IMR-90 (cell line): ENCODE measurements at regions not wholly inside any gene's neighbourhood (a gene's known extent, or its start where the extent isn't known, plus 50 kb on each side); places are given as distances from the start of the nearest gene placed in this dataset.

Experiments
- ATAC-seq: fragments of 200-7000 bp; cut with Tn5 transposase; 2 replicates; pipeline ENCODE4 v1.9.1; 2020; ENCODE audit warnings: low read depth, mild to moderate bottlenecking, moderate library complexity
- BruUV-seq: library from RNA; stranded (reverse); fragments of 400-500 nt; replicated peaks from 2 replicates; lab custom pipeline; 2021; lab: Mats Ljungman, UMichigan
- CTCF ChIA-PET: fragments of 300-600 bp; formaldehyde crosslinking; extraction: SDS; loops from one replicate; lab custom pipeline; 2021; ENCODE audit warnings: antibody characterized with exemption; lab: Yijun Ruan, JAX
- POLR2A ChIA-PET: fragments of 300-600 bp; sonication (Branson Sonifier 250); formaldehyde crosslinking; loops from one replicate; lab custom pipeline; 2022; ENCODE audit warnings: antibody characterized with exemption; ENCODE audit not compliant: unreplicated experiment; lab: Charles Lee
- DNase-seq: peaks from one replicate; pipeline ENCODE4 v3.0.0; 2013
- H2AFZ ChIP-seq: replicated peaks from 2 replicates; pipeline ENCODE3; 2013; ENCODE audit warnings: low read length, mild to moderate bottlenecking; ENCODE audit not compliant: poor library complexity
- H2AK5ac ChIP-seq: 2 replicates; pipeline ENCODE4 v1.6.1; 2013; ENCODE audit warnings: low read depth, low read length, inconsistent platforms
- H2AK9ac ChIP-seq: replicated peaks from 2 replicates; pipeline ENCODE3; 2013; ENCODE audit warnings: mild to moderate bottlenecking, low read depth, low read length, moderate library complexity; ENCODE audit not compliant: poor library complexity
- H2BK120ac ChIP-seq: 2 replicates; pipeline ENCODE4 v1.6.1; 2013; ENCODE audit warnings: low read depth, low read length, inconsistent platforms
- H2BK15ac ChIP-seq: 3 replicates; pipeline ENCODE4 v1.6.1; 2013; ENCODE audit warnings: low read depth, low read length, inconsistent platforms
- H2BK20ac ChIP-seq: 2 replicates; pipeline ENCODE4 v1.6.1; 2013; ENCODE audit warnings: low read depth, mild to moderate bottlenecking, inconsistent platforms, low read length, moderate library complexity
- H2BK5ac ChIP-seq: 2 replicates; pipeline ENCODE4 v1.6.1; 2013; ENCODE audit warnings: mild to moderate bottlenecking, low read depth, low read length, inconsistent platforms; ENCODE audit not compliant: poor library complexity, severe bottlenecking
- H3K14ac ChIP-seq: replicated peaks from 2 replicates; pipeline ENCODE4 v1.6.1; 2013; ENCODE audit warnings: low read depth, low read length, inconsistent platforms
- H3K18ac ChIP-seq: 2 replicates; pipeline ENCODE4 v1.6.1; 2013; ENCODE audit warnings: low read depth, low read length, control low read depth
- H3K23ac ChIP-seq: 2 replicates; pipeline ENCODE4 v1.6.1; 2013; ENCODE audit warnings: low read depth, low read length, inconsistent platforms
- H3K27ac ChIP-seq: 2 replicates; pipeline ENCODE4 v1.5.1; 2013; ENCODE audit warnings: mild to moderate bottlenecking, control low read depth, low read length; ENCODE audit not compliant: insufficient read depth
- H3K27me3 ChIP-seq: 2 replicates; pipeline ENCODE4 v1.6.1; 2013; ENCODE audit warnings: low read length; ENCODE audit not compliant: control insufficient read depth, insufficient read depth
- H3K36me3 ChIP-seq: 2 replicates; pipeline ENCODE4 v1.6.1; 2013; ENCODE audit warnings: low read length, mixed read lengths; ENCODE audit not compliant: control insufficient read depth, insufficient read depth
- H3K4ac ChIP-seq: 2 replicates; pipeline ENCODE4 v1.6.1; 2013; ENCODE audit warnings: low read depth, low read length, inconsistent platforms
- H3K4me1 ChIP-seq: 2 replicates; pipeline ENCODE4 v1.6.1; 2013; ENCODE audit warnings: low read length, mixed read lengths; ENCODE audit not compliant: control insufficient read depth, insufficient read depth
- H3K4me2 ChIP-seq: 2 replicates; pipeline ENCODE4 v1.6.1; 2013; ENCODE audit warnings: low read depth, mild to moderate bottlenecking, control low read depth, low read length, moderate library complexity
- H3K4me3 ChIP-seq: 2 replicates; pipeline ENCODE4 v1.5.1; 2013; ENCODE audit warnings: low read depth, mild to moderate bottlenecking, control low read depth, low read length, moderate library complexity; ENCODE audit not compliant: insufficient read depth
- H3K56ac ChIP-seq: 2 replicates; pipeline ENCODE4 v1.6.1; 2013; ENCODE audit warnings: low read length, inconsistent platforms; ENCODE audit not compliant: insufficient read depth; ENCODE audit errors: extremely low read depth
- H3K79me1 ChIP-seq, 2 experiments: 2 replicates each; pipeline ENCODE4 v1.6.1; 2013; ENCODE audit warnings: low read length in 2 of 2, inconsistent platforms in 1 of 2, low read depth in 1 of 2
- H3K9ac ChIP-seq: 2 replicates; pipeline ENCODE4 v1.6.1; 2013; ENCODE audit warnings: low read depth, low read length, control low read depth
- H3K9me1 ChIP-seq: 2 replicates; pipeline ENCODE4 v1.6.1; 2013; ENCODE audit warnings: low read length, inconsistent platforms; ENCODE audit not compliant: insufficient read depth
- H3K9me3 ChIP-seq: 2 replicates; pipeline ENCODE4 v1.6.1; 2013; ENCODE audit warnings: low read length; ENCODE audit not compliant: control insufficient read depth, insufficient read depth
- H4K20me1 ChIP-seq: 2 replicates; pipeline ENCODE4 v1.6.1; 2013; ENCODE audit warnings: low read length, inconsistent platforms; ENCODE audit not compliant: insufficient read depth
- H4K5ac ChIP-seq: 2 replicates; pipeline ENCODE4 v1.6.1; 2013; ENCODE audit warnings: mild to moderate bottlenecking, low read depth, low read length, control low read depth
- H4K8ac ChIP-seq, 2 experiments: 2 replicates each; pipeline ENCODE4 v1.6.1; 2013; ENCODE audit warnings: low read depth in 2 of 2, low read length in 2 of 2, control low read depth in 1 of 2, inconsistent platforms in 1 of 2
- H4K91ac ChIP-seq: 2 replicates; pipeline ENCODE4 v1.6.1; 2013; ENCODE audit warnings: low read depth, low read length, inconsistent platforms; ENCODE audit not compliant: insufficient read depth
- BHLHE40 ChIP-seq: fragments of 150-350 bp; IDR thresholded peaks from 2 replicates; pipeline ENCODE4 v1.6.1; 2016; ENCODE audit warnings: mild to moderate bottlenecking, low read depth, low read length
- FOS ChIP-seq: fragments of 150-350 bp; IDR thresholded peaks from 2 replicates; pipeline ENCODE4 v1.6.1; 2016; ENCODE audit warnings: low read depth, low read length
- MAZ ChIP-seq: IDR thresholded peaks from 2 replicates; pipeline ENCODE4 v1.6.1; 2012; ENCODE audit warnings: low read depth, mild to moderate bottlenecking, low read length, improper control_type of control experiment, moderate library complexity, borderline replicate concordance
- MXI1 ChIP-seq: IDR thresholded peaks from 2 replicates; pipeline ENCODE4 v1.6.1; 2012; ENCODE audit warnings: low read depth, mild to moderate bottlenecking, low read length, moderate library complexity, borderline replicate concordance
- NFE2L2 ChIP-seq: fragments of 150-350 bp; IDR thresholded peaks from 2 replicates; pipeline ENCODE4 v1.6.1; 2016; ENCODE audit warnings: low read depth, mild to moderate bottlenecking, low read length
- POLR2A ChIP-seq: IDR thresholded peaks from 2 replicates; pipeline ENCODE4 v1.6.1; 2012; ENCODE audit warnings: mild to moderate bottlenecking, low read depth, low read length
- RAD21 ChIP-seq: IDR thresholded peaks from 2 replicates; pipeline ENCODE4 v1.6.1; 2012; ENCODE audit warnings: low read length, improper control_type of control experiment
- RCOR1 ChIP-seq: IDR thresholded peaks from 2 replicates; pipeline ENCODE4 v1.6.1; 2012; ENCODE audit warnings: mild to moderate bottlenecking, low read length, improper control_type of control experiment; ENCODE audit not compliant: insufficient replicate concordance
- RFX5 ChIP-seq: IDR thresholded peaks from 2 replicates; pipeline ENCODE4 v1.8.0; 2012; ENCODE audit warnings: low read depth, mild to moderate bottlenecking, low read length, moderate library complexity
- SMC3 ChIP-seq: fragments of 150-350 bp; IDR thresholded peaks from 2 replicates; pipeline ENCODE4 v1.6.1; 2016; ENCODE audit warnings: low read depth, mild to moderate bottlenecking, antibody characterized with exemption, low read length, moderate library complexity
- WGBS, 2 experiments: methylation state at CpG; one replicate each; pipeline versions ENCODE4 v1.1.5 to v1.1.7; 2013; ENCODE audit warnings: missing lambda C conversion rate in 2 of 2; ENCODE audit not compliant: insufficient read length in 1 of 2; ENCODE audit errors: extremely low coverage in 2 of 2; 5-methylcytosine and 5-hydroxymethylcytosine counted together
- dilution Hi-C: fragments of 300-500 bp; cut with HindIII; formaldehyde crosslinking; loops from one replicate; pipeline ENCODE4 v1.14.3; 2018; ENCODE audit warnings: low sequenced_read_pairs; ENCODE audit not compliant: unreplicated experiment
- in situ Hi-C: fragments of 300-500 bp; cut with MboI; formaldehyde crosslinking; loops from 3 replicates; pipeline ENCODE4 v1.14.3; 2019; ENCODE audit warnings: low sequenced_read_pairs, inconsistent platforms, mixed read lengths
- intact Hi-C: fragments of 100-400 bp; cut with micrococcal nuclease; formaldehyde crosslinking; loops from 2 replicates; pipeline ENCODE4 v1.10.0; 2022
- TF ChIP-seq, protein P1 (sequence below): fragments of 150-350 bp; IDR thresholded peaks from 2 replicates; pipeline ENCODE4 v1.6.1; 2017; ENCODE audit warnings: mild to moderate bottlenecking, antibody characterized with exemption, low read length, low read depth
- TF ChIP-seq, protein P2 (sequence below): conservative IDR thresholded peaks from 2 replicates; pipeline ENCODE4 v1.5.1; 2012; ENCODE audit warnings: mild to moderate bottlenecking, low read depth, low read length, improper control_type of control experiment
- TF ChIP-seq, protein P3 (sequence below): fragments of 150-350 bp; IDR thresholded peaks from 2 replicates; pipeline ENCODE4 v1.6.1; 2016; ENCODE audit warnings: low read depth, mild to moderate bottlenecking, low read length, moderate library complexity, borderline replicate concordance

DNA sequence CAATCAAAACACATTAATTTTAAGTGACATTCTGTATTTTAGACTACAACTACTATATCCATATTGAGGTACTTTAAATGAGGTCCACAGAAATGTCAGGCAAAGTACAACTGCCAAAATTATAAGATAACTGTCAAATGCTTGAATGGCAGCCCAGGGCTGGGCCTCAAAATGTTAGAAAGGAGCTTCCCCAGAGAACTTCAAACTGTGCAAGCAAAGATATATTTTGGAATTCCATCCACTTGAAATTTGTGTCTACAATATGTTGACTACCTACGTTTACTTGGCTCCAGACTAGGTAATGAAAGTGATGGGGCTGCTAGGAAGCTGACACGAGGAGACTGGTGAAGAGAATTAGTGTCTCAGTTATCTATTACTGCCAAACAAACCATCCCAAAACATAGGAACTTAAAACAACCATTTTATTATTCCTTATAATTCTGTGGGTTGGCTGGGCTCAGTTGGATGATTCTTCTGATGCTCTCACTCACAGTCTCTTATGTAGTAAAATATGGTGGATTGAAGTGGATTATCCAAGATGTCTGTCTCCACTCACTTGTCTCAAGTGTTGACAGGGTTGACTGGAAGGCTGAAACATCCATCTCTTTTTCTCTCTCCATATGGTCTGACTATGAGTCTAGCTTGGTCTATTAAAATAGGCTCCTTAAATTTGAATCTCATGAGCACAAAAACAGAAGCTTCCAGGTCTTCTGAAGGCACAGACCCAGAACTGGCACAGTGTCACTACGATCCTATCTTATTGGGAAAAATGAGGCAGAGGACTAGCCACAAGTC, 74.2 kb downstream of the FZD1 start:
- H3K36me3 ChIP-seq, result no peaks in the 10 kb centered on the region
- H3K18ac ChIP-seq, result no peak overlapping the region
- dilution Hi-C loops (no loop called here), in situ Hi-C loops (no loop called here), intact Hi-C loops (no loop called here)
- H2AK9ac ChIP-seq, result no peak overlapping the region
- H2AFZ ChIP-seq, result no peak overlapping the region
- H3K23ac ChIP-seq, result no peak overlapping the region
- no peak overlapping the region for H3K14ac ChIP-seq
- no peaks in the 10 kb centered on the region for H3K9me3 ChIP-seq
- TF ChIP-seq, protein P1, sequence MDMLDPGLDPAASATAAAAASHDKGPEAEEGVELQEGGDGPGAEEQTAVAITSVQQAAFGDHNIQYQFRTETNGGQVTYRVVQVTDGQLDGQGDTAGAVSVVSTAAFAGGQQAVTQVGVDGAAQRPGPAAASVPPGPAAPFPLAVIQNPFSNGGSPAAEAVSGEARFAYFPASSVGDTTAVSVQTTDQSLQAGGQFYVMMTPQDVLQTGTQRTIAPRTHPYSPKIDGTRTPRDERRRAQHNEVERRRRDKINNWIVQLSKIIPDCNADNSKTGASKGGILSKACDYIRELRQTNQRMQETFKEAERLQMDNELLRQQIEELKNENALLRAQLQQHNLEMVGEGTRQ, result no peak
- TF ChIP-seq POLR2A, result no peak
- no peak for TF ChIP-seq MAZ
- TF ChIP-seq BHLHE40, result no peak
- TF ChIP-seq FOS, result no peak
- TF ChIP-seq RAD21, result no peak
- no peak for TF ChIP-seq NFE2L2
- no peak for TF ChIP-seq RCOR1
- no peak for TF ChIP-seq SMC3
- TF ChIP-seq, protein P2, sequence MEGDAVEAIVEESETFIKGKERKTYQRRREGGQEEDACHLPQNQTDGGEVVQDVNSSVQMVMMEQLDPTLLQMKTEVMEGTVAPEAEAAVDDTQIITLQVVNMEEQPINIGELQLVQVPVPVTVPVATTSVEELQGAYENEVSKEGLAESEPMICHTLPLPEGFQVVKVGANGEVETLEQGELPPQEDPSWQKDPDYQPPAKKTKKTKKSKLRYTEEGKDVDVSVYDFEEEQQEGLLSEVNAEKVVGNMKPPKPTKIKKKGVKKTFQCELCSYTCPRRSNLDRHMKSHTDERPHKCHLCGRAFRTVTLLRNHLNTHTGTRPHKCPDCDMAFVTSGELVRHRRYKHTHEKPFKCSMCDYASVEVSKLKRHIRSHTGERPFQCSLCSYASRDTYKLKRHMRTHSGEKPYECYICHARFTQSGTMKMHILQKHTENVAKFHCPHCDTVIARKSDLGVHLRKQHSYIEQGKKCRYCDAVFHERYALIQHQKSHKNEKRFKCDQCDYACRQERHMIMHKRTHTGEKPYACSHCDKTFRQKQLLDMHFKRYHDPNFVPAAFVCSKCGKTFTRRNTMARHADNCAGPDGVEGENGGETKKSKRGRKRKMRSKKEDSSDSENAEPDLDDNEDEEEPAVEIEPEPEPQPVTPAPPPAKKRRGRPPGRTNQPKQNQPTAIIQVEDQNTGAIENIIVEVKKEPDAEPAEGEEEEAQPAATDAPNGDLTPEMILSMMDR, result no peak
- TF ChIP-seq MXI1, result no peak
- no peak for TF ChIP-seq RFX5
- TF ChIP-seq, protein P3, sequence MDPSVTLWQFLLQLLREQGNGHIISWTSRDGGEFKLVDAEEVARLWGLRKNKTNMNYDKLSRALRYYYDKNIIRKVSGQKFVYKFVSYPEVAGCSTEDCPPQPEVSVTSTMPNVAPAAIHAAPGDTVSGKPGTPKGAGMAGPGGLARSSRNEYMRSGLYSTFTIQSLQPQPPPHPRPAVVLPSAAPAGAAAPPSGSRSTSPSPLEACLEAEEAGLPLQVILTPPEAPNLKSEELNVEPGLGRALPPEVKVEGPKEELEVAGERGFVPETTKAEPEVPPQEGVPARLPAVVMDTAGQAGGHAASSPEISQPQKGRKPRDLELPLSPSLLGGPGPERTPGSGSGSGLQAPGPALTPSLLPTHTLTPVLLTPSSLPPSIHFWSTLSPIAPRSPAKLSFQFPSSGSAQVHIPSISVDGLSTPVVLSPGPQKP, result no peak
- no peak overlapping the region for H3K27ac ChIP-seq
- no peak overlapping the region for H3K4me3 ChIP-seq
- POLR2A ChIA-PET, result no interaction called here
- no peak overlapping the region for H2AK5ac ChIP-seq
- no peaks in the 10 kb centered on the region for H3K4me1 ChIP-seq
- H4K91ac ChIP-seq, result no peak overlapping the region
- H2BK20ac ChIP-seq, result no peak overlapping the region
- H2BK15ac ChIP-seq, result no peak overlapping the region
- peaks cover 16% of the 10 kb centered on the region for H3K27me3 ChIP-seq
- no peak overlapping the region for H2BK120ac ChIP-seq
- H2BK5ac ChIP-seq, result no peak overlapping the region
- CTCF ChIA-PET, result no interaction called here
- no peak overlapping the region for H3K9ac ChIP-seq
- no peak overlapping the region for H3K4ac ChIP-seq
- H3K9me1 ChIP-seq, result no peaks in the 10 kb centered on the region
- ATAC-seq, result no peak
- BruUV-seq, result no TSS peak
- no peak overlapping the region for H3K4me2 ChIP-seq
- no peak overlapping the region for H3K56ac ChIP-seq
- H3K79me1 ChIP-seq, result no peaks in the 10 kb centered on the region
- no peak for DNase-seq
- H4K20me1 ChIP-seq, result no peaks in the 10 kb centered on the region
- no peak overlapping the region for H4K8ac ChIP-seq
- no peak overlapping the region for H4K5ac ChIP-seq
- WGBS, 2 experiments, result no CpG with 5 or more reads among the region's 3 CpGs
